PC-9 (cell line): ENCODE measurements at regions not wholly inside any gene's neighbourhood (a gene's known extent, or its start where the extent isn't known, plus 50 kb on each side); places are given as distances from the start of the nearest gene placed in this dataset.

Source experiments
- BruUV-seq: library from RNA; stranded (reverse); fragments of 400-500 nt; replicated peaks from 2 replicates; lab custom pipeline; 2021; lab: Mats Ljungman, UMichigan
- CTCF ChIA-PET: fragments of 300-600 bp; sonication (Branson Sonifier 250); formaldehyde crosslinking; loops from one replicate; lab custom pipeline; 2022; ENCODE audit warnings: antibody characterized with exemption; lab: Charles Lee
- POLR2A ChIA-PET: fragments of 300-600 bp; sonication (Branson Sonifier 250); formaldehyde crosslinking; loops from one replicate; lab custom pipeline; 2022; ENCODE audit warnings: antibody characterized with exemption; ENCODE audit not compliant: unreplicated experiment; lab: Charles Lee
- DNase-seq, 2 experiments: peaks; one replicate each; pipeline versions ENCODE4 v3.0.0 to v3.0.0-alpha.2; 2015 to 2022; ENCODE audit warnings: mixed read lengths in 1 of 2
- H2AFZ ChIP-seq: fragments of 200-600 bp; sonication (generic); 2 replicates; pipeline ENCODE4 v1.8.1; 2017; ENCODE audit warnings: antibody characterized with exemption
- H3F3A ChIP-seq: fragments of 200-600 bp; sonication (generic); 2 replicates; pipeline ENCODE4 v1.8.1; 2017; ENCODE audit warnings: antibody characterized with exemption, mild to moderate bottlenecking, low read depth; ENCODE audit not compliant: insufficient read depth
- H3K27ac ChIP-seq: fragments of 200-600 bp; sonication (generic); 2 replicates; pipeline ENCODE4 v1.6.1; 2016; ENCODE audit warnings: mixed run types
- H3K27me3 ChIP-seq: fragments of 200-600 bp; sonication (generic); 2 replicates; pipeline ENCODE4 v1.6.1; 2016; ENCODE audit warnings: low read depth, mixed run types; ENCODE audit not compliant: insufficient read depth
- H3K36me3 ChIP-seq: fragments of 200-600 bp; sonication (generic); 2 replicates; pipeline ENCODE4 v1.6.1; 2016; ENCODE audit warnings: low read depth, mixed run types
- H3K4me1 ChIP-seq: fragments of 200-600 bp; sonication (generic); replicated peaks from 2 replicates; pipeline ENCODE4 v1.6.1; 2016; ENCODE audit warnings: mixed run types; ENCODE audit not compliant: insufficient read depth
- H3K4me2 ChIP-seq: fragments of 200-600 bp; sonication (generic); 2 replicates; pipeline ENCODE4 v1.6.1; 2017; ENCODE audit warnings: mixed run types
- H3K4me3 ChIP-seq: fragments of 200-600 bp; sonication (generic); 2 replicates; pipeline ENCODE4 v1.6.1; 2016; ENCODE audit warnings: mixed run types
- H3K79me2 ChIP-seq: fragments of 200-600 bp; sonication (generic); 2 replicates; pipeline ENCODE4 v1.6.1; 2017; ENCODE audit warnings: low read depth, mixed run types
- H3K9me2 ChIP-seq: fragments of 200-600 bp; sonication (generic); 2 replicates; pipeline ENCODE4 v1.8.1; 2017; ENCODE audit warnings: mild to moderate bottlenecking; ENCODE audit not compliant: insufficient read depth
- H3K9me3 ChIP-seq: fragments of 200-600 bp; sonication (generic); 2 replicates; pipeline ENCODE4 v1.8.1; 2016; ENCODE audit warnings: low read depth; ENCODE audit not compliant: insufficient read depth
- H4K20me1 ChIP-seq: fragments of 200-600 bp; sonication (generic); 2 replicates; pipeline ENCODE4 v1.8.1; 2017; ENCODE audit not compliant: insufficient read depth
- EZH2 ChIP-seq: fragments of 200-600 bp; sonication (generic); IDR thresholded peaks from 2 replicates; pipeline ENCODE4 v1.8.0; 2017; ENCODE audit warnings: antibody characterized with exemption, low read depth
- intact Hi-C: fragments of 100-400 bp; cut with micrococcal nuclease; formaldehyde crosslinking; loops from one replicate; pipeline ENCODE4 v1.10.0; 2022; ENCODE audit not compliant: unreplicated experiment
- TF ChIP-seq, protein P1 (sequence below): fragments of 200-600 bp; sonication (generic); conservative IDR thresholded peaks from 2 replicates; pipeline ENCODE4 v1.6.1; 2017; ENCODE audit warnings: mixed run types, antibody characterized with exemption, mild to moderate bottlenecking, moderate library complexity

DNA sequence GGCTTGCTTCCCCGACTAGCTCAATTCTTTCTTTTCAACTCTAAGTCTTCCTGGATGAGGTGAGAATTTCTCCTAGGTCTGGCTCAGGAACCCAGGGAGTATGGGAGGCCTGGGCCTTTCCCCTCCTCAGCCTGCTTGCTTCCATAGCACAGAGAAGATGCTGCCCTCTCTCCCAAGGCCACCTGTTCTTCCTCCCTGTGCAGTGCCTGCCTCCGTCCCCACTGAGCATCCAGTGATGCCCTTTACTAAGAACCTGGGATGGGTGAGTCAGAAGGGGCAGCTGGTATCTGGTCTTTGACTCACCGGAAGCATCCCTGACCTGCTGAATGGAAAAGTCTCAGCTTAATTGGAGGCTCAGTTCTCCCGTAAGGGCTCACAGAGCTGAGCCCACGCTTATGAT, 607.9 kb downstream of the BUD13 start:
- no peaks in the 10 kb centered on the region for H3K9me2 ChIP-seq
- H3K27ac ChIP-seq, result no peak overlapping the region
- intact Hi-C loops, result no loop called here
- H4K20me1 ChIP-seq, result no peaks in the 10 kb centered on the region
- ChIA-PET POLR2A (no interaction called here), CTCF (no interaction called here)
- H3F3A ChIP-seq, result no peaks in the 10 kb centered on the region
- DNase-seq, result no peak
- H3K27me3 ChIP-seq, result peaks cover 35% of the 10 kb centered on the region
- no peak overlapping the region for H3K4me2 ChIP-seq
- no TSS peak for BruUV-seq
- no peaks in the 10 kb centered on the region for H3K36me3 ChIP-seq
- TF ChIP-seq EZH2, result no peak
- TF ChIP-seq, protein P1, sequence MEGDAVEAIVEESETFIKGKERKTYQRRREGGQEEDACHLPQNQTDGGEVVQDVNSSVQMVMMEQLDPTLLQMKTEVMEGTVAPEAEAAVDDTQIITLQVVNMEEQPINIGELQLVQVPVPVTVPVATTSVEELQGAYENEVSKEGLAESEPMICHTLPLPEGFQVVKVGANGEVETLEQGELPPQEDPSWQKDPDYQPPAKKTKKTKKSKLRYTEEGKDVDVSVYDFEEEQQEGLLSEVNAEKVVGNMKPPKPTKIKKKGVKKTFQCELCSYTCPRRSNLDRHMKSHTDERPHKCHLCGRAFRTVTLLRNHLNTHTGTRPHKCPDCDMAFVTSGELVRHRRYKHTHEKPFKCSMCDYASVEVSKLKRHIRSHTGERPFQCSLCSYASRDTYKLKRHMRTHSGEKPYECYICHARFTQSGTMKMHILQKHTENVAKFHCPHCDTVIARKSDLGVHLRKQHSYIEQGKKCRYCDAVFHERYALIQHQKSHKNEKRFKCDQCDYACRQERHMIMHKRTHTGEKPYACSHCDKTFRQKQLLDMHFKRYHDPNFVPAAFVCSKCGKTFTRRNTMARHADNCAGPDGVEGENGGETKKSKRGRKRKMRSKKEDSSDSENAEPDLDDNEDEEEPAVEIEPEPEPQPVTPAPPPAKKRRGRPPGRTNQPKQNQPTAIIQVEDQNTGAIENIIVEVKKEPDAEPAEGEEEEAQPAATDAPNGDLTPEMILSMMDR, result no peak
- H3K79me2 ChIP-seq, result no peaks in the 10 kb centered on the region
- H3K4me1 ChIP-seq, result no peaks in the 10 kb centered on the region
- no peak overlapping the region for H3K4me3 ChIP-seq
- H2AFZ ChIP-seq, result no peak overlapping the region
- no peaks in the 10 kb centered on the region for H3K9me3 ChIP-seq

DNA sequence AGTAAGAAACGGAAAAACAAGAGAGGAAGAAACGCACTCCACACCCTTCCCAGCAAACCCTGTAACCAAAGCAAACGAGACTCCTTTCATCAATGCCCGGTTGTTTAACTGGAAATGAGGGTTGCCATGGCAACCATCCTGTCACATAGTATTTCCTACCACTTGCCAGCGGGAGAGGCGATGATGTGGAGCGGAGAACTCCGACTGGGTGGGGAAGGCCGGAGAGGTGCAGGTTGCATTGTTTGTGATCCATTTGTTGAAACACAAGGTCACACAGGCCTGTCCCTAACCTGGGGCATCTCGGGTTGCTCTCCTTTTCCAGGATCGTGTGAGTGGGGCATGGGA, 609.9 kb downstream of the BUD13 start:
- Histone ChIP-seq H3K79me2 (no peaks in the 10 kb centered on the region), H3K27me3 (peaks cover 35% of the 10 kb centered on the region), H3K4me2 (no peak overlapping the region), H3K36me3 (no peaks in the 10 kb centered on the region), H3K4me1 (no peaks in the 10 kb centered on the region), H3F3A (no peaks in the 10 kb centered on the region), H4K20me1 (no peaks in the 10 kb centered on the region), H3K27ac (no peak overlapping the region), H2AFZ (no peak overlapping the region), H3K4me3 (no peak overlapping the region), H3K9me3 (no peaks in the 10 kb centered on the region), H3K9me2 (no peaks in the 10 kb centered on the region)
- ChIA-PET CTCF (no interaction called here), POLR2A (no interaction called here)
- no TSS peak for BruUV-seq
- TF ChIP-seq EZH2, result no peak
- TF ChIP-seq, protein P1, result no peak
- no peak for DNase-seq
- intact Hi-C loops, result no loop called here

DNA sequence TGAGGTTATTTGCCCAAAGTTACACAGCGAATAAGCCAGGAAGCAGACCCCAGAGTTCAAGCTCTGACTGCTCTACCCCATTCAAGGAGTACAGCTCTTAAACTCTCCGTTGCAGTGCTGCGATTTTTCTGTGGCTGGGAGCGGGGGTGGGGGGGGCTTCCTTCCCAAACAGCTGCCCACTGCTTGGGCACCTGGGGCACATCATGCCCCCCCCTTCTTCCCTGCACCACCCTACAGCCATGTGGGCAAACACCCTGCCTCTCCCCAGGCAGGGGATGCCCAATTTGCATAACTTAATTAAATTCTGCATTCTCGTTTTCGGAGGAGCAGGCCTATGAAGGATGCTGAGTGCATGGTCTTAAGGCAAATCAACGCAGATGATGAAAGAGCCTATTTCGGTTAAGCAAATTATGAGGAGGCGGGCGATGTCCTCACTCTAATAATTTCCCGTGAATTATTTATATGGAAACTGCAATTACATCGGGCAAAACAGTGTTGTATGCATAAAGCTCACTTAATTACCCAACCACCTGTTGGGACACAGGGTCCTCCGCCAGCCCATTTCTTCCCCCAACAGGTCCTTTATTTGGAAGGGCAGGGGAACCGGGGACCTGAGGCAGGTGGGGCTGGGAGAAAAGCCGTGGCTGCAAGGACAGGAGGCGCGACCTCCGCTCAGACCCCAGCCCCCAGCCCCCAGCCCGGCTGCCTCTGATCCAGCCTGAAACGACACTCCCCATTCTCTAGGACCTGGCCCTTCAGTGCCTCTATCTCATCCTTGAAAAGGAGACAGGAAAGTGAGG, 610.5 kb downstream of the BUD13 start:
- H3K4me1 ChIP-seq, result no peaks in the 10 kb centered on the region
- H3F3A ChIP-seq, result no peaks in the 10 kb centered on the region
- H3K27me3 ChIP-seq, result peaks cover 35% of the 10 kb centered on the region
- POLR2A ChIA-PET, result no interaction called here
- H3K4me2 ChIP-seq, result no peak overlapping the region
- H4K20me1 ChIP-seq, result no peaks in the 10 kb centered on the region
- H3K9me3 ChIP-seq, result no peaks in the 10 kb centered on the region
- CTCF ChIA-PET, result no interaction called here
- no peaks in the 10 kb centered on the region for H3K9me2 ChIP-seq
- BruUV-seq, result no TSS peak
- no peaks in the 10 kb centered on the region for H3K79me2 ChIP-seq
- DNase-seq, result no peak
- H3K4me3 ChIP-seq, result no peak overlapping the region
- H2AFZ ChIP-seq, result no peak overlapping the region
- no peaks in the 10 kb centered on the region for H3K36me3 ChIP-seq
- TF ChIP-seq, protein P1, result no peak
- intact Hi-C loops, result no loop called here
- no peak overlapping the region for H3K27ac ChIP-seq
